BJ (cell line): ENCODE measurements at regions not wholly inside any gene's neighbourhood (a gene's known extent, or its start where the extent isn't known, plus 50 kb on each side); places are given as distances from the start of the nearest gene placed in this dataset.
"Not testable (repeated sequence)": the region's sequence is repeated elsewhere in the genome, so short reads cannot be mapped to it uniquely, and the experiment has no call there.

ENCODE experiments used
- CTCF ChIA-PET: fragments of 350-600 bp; formaldehyde crosslinking; extraction: SDS; loops from one replicate; lab custom pipeline; 2021; ENCODE audit warnings: antibody characterized with exemption, inconsistent platforms; lab: Yijun Ruan, JAX
- POLR2A ChIA-PET: fragments of 300-600 bp; sonication (Branson Sonifier 250); formaldehyde crosslinking; extraction: SDS; loops from one replicate; lab custom pipeline; 2021; ENCODE audit warnings: antibody characterized with exemption; lab: Charles Lee
- DNase-seq: peaks from one replicate; pipeline ENCODE4 v3.0.0-alpha.2; 2011; ENCODE audit warnings: low read depth
- H3K27me3 ChIP-seq: 2 replicates; pipeline ENCODE4 v1.6.0; 2011; ENCODE audit warnings: low read length; ENCODE audit not compliant: control insufficient read depth, insufficient read depth
- H3K36me3 ChIP-seq: 2 replicates; pipeline ENCODE4 v1.5.1; 2011; ENCODE audit warnings: low read length; ENCODE audit not compliant: control insufficient read depth, insufficient read depth
- H3K4me3 ChIP-seq: 2 replicates; pipeline ENCODE4 v1.5.1; 2011; ENCODE audit warnings: low read depth, mild to moderate bottlenecking, control low read depth, low read length
- TF ChIP-seq, protein P1 (sequence below): IDR thresholded peaks from 2 replicates; pipeline ENCODE4 v1.5.1; 2011; ENCODE audit warnings: low read depth, mild to moderate bottlenecking, control low read depth, inconsistent platforms, low read length, moderate library complexity; ENCODE audit not compliant: insufficient read depth

DNA sequence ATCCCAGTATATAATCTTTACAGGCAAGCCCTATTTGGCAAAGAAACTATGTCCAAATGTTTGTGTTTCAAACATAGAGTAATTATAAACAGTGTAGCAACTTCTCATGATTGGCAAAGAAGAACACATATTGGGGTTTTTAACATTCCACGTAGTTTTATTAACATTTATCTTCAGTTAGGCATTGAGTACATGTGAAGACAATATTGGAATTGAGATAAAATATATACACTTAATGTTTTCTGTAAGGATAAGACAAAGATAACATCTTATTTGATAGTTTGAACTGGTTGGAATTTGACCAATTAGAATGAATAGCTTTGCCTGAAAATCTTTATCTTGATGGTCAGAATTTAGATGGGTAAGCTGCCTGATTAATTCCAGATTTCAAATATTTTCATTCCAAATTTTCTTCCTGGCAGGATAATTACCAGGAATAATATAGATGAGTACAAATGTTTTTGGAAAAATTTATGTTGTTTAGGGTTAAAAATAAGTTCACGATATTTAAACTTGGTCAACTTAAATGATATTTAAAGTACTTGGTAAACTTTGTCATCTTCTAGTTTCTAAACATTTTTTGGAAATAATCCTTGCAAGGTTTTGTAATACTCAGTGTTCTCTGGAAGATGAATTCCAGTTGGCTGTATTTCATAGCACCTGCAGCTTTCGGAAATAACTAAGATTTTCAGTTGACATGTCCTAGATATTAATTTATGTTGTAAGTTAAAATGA is 536.5 kb upstream of the SPRY2 start:
- DNase-seq: no peak
- Histone ChIP-seq H3K36me3 (no peaks in the 10 kb centered on the region), H3K27me3 (no peaks in the 10 kb centered on the region), H3K4me3 (no peak overlapping the region)
- CTCF ChIA-PET: no interaction called here
- POLR2A ChIA-PET: no interaction called here
- TF ChIP-seq, protein P1, sequence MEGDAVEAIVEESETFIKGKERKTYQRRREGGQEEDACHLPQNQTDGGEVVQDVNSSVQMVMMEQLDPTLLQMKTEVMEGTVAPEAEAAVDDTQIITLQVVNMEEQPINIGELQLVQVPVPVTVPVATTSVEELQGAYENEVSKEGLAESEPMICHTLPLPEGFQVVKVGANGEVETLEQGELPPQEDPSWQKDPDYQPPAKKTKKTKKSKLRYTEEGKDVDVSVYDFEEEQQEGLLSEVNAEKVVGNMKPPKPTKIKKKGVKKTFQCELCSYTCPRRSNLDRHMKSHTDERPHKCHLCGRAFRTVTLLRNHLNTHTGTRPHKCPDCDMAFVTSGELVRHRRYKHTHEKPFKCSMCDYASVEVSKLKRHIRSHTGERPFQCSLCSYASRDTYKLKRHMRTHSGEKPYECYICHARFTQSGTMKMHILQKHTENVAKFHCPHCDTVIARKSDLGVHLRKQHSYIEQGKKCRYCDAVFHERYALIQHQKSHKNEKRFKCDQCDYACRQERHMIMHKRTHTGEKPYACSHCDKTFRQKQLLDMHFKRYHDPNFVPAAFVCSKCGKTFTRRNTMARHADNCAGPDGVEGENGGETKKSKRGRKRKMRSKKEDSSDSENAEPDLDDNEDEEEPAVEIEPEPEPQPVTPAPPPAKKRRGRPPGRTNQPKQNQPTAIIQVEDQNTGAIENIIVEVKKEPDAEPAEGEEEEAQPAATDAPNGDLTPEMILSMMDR: no peak

DNA sequence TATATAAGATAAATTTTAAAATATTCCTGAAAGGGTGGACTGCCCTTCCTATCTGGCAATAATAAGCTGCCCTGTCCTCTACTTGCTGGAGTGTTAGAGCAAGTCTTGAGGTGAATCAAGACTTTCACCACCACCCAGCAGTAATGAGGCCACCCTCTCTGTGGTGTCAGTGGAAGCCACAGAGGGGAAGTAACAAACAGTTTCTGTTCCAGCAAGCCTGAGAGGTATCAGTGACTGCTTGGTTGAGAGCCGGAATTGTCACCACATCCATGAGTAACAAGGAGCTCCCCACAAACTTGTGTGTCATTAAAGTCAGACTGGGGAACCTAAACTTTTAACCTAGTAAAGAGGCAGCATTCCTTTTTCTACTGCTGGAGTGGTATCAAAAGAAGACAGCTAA is 532.7 kb upstream of the SPRY2 start:
- no peak overlapping the region for H3K4me3 ChIP-seq
- no peak for DNase-seq
- no peaks in the 10 kb centered on the region for H3K27me3 ChIP-seq
- no peaks in the 10 kb centered on the region for H3K36me3 ChIP-seq
- ChIA-PET CTCF (no interaction called here), POLR2A (no interaction called here)
- TF ChIP-seq, protein P1: no peak

DNA sequence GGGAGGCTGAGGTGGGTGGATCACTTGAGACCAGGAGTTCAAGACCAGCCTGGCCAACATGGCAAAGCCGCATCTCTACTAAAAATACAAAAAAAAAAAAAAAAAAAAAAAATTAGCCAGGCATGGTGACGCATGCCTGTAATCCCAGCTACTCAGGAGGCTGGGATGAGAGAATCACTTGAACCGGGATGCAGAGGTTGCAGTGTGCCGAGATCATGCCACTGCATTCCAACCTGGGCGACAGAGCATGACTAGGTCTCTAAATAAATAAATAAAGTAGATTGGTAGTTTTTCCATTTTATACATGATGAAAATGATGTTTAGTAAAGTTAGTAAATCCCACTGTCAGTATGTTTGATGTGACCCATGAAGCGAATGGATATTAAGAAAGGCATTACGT is 531.0 kb upstream of the SPRY2 start:
- H3K4me3 ChIP-seq, POLR2A ChIA-PET, DNase-seq, CTCF ChIA-PET, H3K36me3 ChIP-seq, H3K27me3 ChIP-seq: not testable (repeated sequence)

DNA sequence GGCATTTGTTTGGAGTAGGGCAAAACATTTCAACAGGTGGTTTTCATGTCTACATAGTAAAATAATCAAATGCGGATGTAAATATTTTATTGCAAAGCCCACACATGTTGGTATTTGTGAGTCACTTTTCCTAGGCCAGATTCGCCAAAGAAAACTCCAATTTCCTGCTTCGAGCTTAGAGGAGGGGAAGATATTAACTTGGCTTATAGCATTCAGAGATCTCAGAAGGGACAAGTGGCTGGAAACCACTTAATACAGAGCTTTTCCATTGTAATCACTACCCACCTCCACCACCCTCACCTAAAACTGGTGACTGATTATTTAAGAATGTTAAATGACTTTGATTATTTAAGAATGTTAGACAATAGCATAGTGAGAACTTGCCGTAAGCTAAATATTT is 530.6 kb upstream of the SPRY2 start:
- POLR2A ChIA-PET: no interaction called here
- DNase-seq: no peak

DNA sequence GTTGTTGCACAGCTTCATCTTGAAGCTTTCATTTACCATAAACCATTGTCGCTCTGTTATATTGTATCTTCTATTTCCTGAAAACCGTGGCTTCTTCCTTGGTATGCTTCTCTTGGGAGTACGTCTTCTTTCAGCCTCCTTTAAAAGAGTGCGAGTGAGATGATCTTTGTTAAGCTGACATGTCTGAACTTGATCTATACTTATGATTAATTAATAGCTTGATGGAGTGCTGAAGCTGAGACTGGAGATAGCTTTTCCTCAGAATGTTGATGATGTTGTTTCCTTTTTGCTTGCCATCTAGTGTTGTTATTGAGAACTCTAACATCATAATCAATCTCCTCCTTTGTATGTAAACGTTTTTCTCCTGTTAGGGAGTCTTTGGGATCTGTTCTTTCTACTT is 529.3 kb upstream of the SPRY2 start:
- no peaks in the 10 kb centered on the region for H3K27me3 ChIP-seq
- TF ChIP-seq, protein P1: no peak
- CTCF ChIA-PET: no interaction called here
- H3K4me3 ChIP-seq: no peak overlapping the region
- DNase-seq: no peak
- POLR2A ChIA-PET: no interaction called here
- no peaks in the 10 kb centered on the region for H3K36me3 ChIP-seq

More for the DNA sequence above, 530.6 kb upstream of the SPRY2 start:
- Histone ChIP-seq H3K36me3 (no peaks in the 10 kb centered on the region), H3K4me3 (no peak overlapping the region), H3K27me3 (no peaks in the 10 kb centered on the region)
- CTCF ChIA-PET: no interaction called here
- TF ChIP-seq, protein P1: no peak

DNA sequence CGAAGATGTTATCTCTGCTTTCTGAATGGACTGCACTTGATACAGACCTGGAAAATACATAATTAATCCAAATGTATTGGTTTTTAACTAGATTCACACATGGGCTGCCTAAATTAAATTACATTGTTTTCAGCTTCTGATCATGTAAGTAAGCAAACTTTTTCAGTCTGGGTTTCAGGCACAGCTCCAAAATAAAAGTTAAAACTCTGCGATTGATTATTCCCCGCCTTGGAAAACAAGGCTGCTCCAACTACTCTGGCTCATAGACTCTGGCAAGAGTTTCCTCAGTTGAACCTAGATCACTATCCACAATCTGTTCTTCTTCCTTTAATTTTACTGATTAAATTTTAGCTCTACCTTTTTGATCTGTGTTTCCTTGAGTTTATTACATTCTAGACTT is 526.0 kb upstream of the SPRY2 start:
- ChIA-PET POLR2A (no interaction called here), CTCF (no interaction called here)
- H3K27me3 ChIP-seq: no peaks in the 10 kb centered on the region
- H3K4me3 ChIP-seq: no peak overlapping the region
- no peaks in the 10 kb centered on the region for H3K36me3 ChIP-seq
- TF ChIP-seq, protein P1: no peak
- no peak for DNase-seq
